K562 (cell line): ENCODE measurements at regions not wholly inside any gene's neighbourhood (a gene's known extent, or its start where the extent isn't known, plus 50 kb on each side); places are given as distances from the start of the nearest gene placed in this dataset.

Experiments
- ATAC-seq: fragments of 200-7000 bp; cut with Tn5 transposase; 3 replicates; pipeline ENCODE4 v1.9.1; 2020; ENCODE audit warnings: moderate library complexity
- BruUV-seq: library from RNA; stranded (reverse); fragments of 400-500 nt; replicated peaks from 2 replicates; lab custom pipeline; 2021; lab: Mats Ljungman, UMichigan
- CTCF ChIA-PET: fragments of 300-600 bp; formaldehyde crosslinking; extraction: SDS; loops from one replicate; lab custom pipeline; 2021; ENCODE audit warnings: low intra/inter-chr PET ratio; lab: Yijun Ruan, JAX
- POLR2A ChIA-PET: fragments of 300-600, 350-650 bp; sonication (Branson Sonifier 250); formaldehyde crosslinking; extraction: SDS; loops from one replicate; lab custom pipeline; 2021; ENCODE audit warnings: antibody characterized with exemption, inconsistent platforms; lab: Yijun Ruan, JAX
- DNase-seq, 4 experiments: peaks; one replicate each; pipeline versions ENCODE4 v3.0.0 to v3.0.0-alpha.2; 2011 to 2018; ENCODE audit warnings: low spot score in 3 of 4, mixed read lengths in 3 of 4; ENCODE audit errors: extremely low read depth in 1 of 4
- FAIRE-seq: peaks from 2 replicates; lab custom pipeline; 2011; peaks lifted over from hg19 to GRCh38; lab: Jason Lieb, UNC
- H2AFZ ChIP-seq: 2 replicates; pipeline ENCODE4 v1.6.0; 2011; ENCODE audit warnings: low read depth, low read length, control low read depth, inconsistent platforms
- H3K27ac ChIP-seq: fragments of 200-600 bp; 3 replicates; pipeline ENCODE4 v1.8.0; 2011; ENCODE audit warnings: low read depth, mild to moderate bottlenecking, control low read depth, inconsistent platforms, low read length, moderate library complexity, mixed read lengths; ENCODE audit errors: extremely low read depth
- H3K27me3 ChIP-seq, 2 experiments: fragments of 300-600 bp in 1 of 2; 2 replicates in 1 of 2; 3 replicates in 1 of 2; pipeline versions ENCODE4 v1.6.0 to v1.8.0; 2011; ENCODE audit warnings: inconsistent platforms in 2 of 2, low read length in 2 of 2, mild to moderate bottlenecking in 1 of 2, mixed read lengths in 1 of 2, moderate library complexity in 1 of 2; ENCODE audit not compliant: control insufficient read depth in 2 of 2, insufficient read depth in 2 of 2
- H3K36me3 ChIP-seq: fragments of 300-600 bp; 3 replicates; pipeline ENCODE4 v1.8.0; 2011; ENCODE audit warnings: mild to moderate bottlenecking, low read length, inconsistent platforms; ENCODE audit not compliant: control insufficient read depth, insufficient read depth
- H3K4me1 ChIP-seq, 2 experiments: fragments of 200-600 bp in 1 of 2; replicated peaks in 1 of 2; 2 replicates in 1 of 2; 3 replicates in 1 of 2; pipeline versions ENCODE4 v1.5.1 to v1.8.0; 2011; ENCODE audit warnings: inconsistent platforms in 2 of 2, low read length in 2 of 2, mild to moderate bottlenecking in 1 of 2, mixed read lengths in 1 of 2, moderate library complexity in 1 of 2; ENCODE audit not compliant: control insufficient read depth in 2 of 2, insufficient read depth in 2 of 2
- H3K4me2 ChIP-seq: 2 replicates; pipeline ENCODE4 v1.6.1; 2011; ENCODE audit warnings: low read length, control low read depth, inconsistent platforms, mixed read lengths; ENCODE audit not compliant: insufficient read depth
- H3K4me3 ChIP-seq: fragments of 200-600 bp; sonication (generic), shearing (Covaris generic); 2 replicates; pipeline ENCODE4 v1.5.1; 2016; ENCODE audit warnings: control low read depth, inconsistent platforms
- H3K79me2 ChIP-seq: fragments of 200-600 bp; 3 replicates; pipeline ENCODE4 v1.8.0; 2011; ENCODE audit warnings: low read length, inconsistent platforms; ENCODE audit not compliant: control insufficient read depth, insufficient read depth
- H3K9ac ChIP-seq, 2 experiments: 2 replicates each; pipeline versions ENCODE4 v1.6.0 to v1.6.1; 2011; ENCODE audit warnings: low read depth in 2 of 2, low read length in 2 of 2, control low read depth in 1 of 2, inconsistent platforms in 1 of 2, mild to moderate bottlenecking in 1 of 2, mixed read lengths in 1 of 2; ENCODE audit not compliant: insufficient read depth in 1 of 2
- H3K9me1 ChIP-seq: one replicate; pipeline ENCODE4 v1.6.0; 2011; ENCODE audit warnings: inconsistent platforms, mild to moderate bottlenecking, low read length, moderate library complexity; ENCODE audit not compliant: control insufficient read depth, insufficient read depth
- H3K9me3 ChIP-seq: replicated peaks from 2 replicates; pipeline ENCODE4 v1.5.1; 2011; ENCODE audit warnings: low read depth, low read length, inconsistent platforms; ENCODE audit not compliant: control insufficient read depth, insufficient read depth
- H4K20me1 ChIP-seq: replicated peaks from 2 replicates; pipeline ENCODE4 v1.6.1; 2011; ENCODE audit warnings: low read length, inconsistent platforms, mixed read lengths; ENCODE audit not compliant: control insufficient read depth, insufficient read depth
- FOSL1 ChIP-seq: fragments of 200-800 bp; sonication (Bioruptor generic); conservative IDR thresholded peaks from 2 replicates; pipeline ENCODE4 v1.6.1; 2016; ENCODE audit warnings: missing genetic modification characterization, missing compliant biosample characterization
- GTF2B ChIP-seq: IDR thresholded peaks from 2 replicates; pipeline ENCODE4 v1.6.1; 2011; ENCODE audit not compliant: insufficient read length; ENCODE audit errors: extremely low read depth
- KDM1A ChIP-seq, 2 experiments: fragments of 450-650 bp; IDR thresholded peaks; 2 replicates each; pipeline ENCODE4 v1.6.1; 2016; ENCODE audit warnings: mild to moderate bottlenecking in 2 of 2
- KLF1 ChIP-seq: fragments of 450-650 bp; IDR thresholded peaks from 2 replicates; pipeline ENCODE4 v1.6.1; 2016; ENCODE audit warnings: missing genetic modification characterization, missing compliant biosample characterization
- L3MBTL2 ChIP-seq: fragments of 450-650 bp; IDR thresholded peaks from 2 replicates; pipeline ENCODE4 v1.6.1; 2016; ENCODE audit warnings: mild to moderate bottlenecking, moderate library complexity
- NR0B1 ChIP-seq: fragments of 450-650 bp; IDR thresholded peaks from one replicate; pipeline ENCODE4 v1.6.1; 2018; ENCODE audit warnings: mild to moderate bottlenecking, moderate library complexity; ENCODE audit not compliant: partially characterized antibody
- POLR2G ChIP-seq: fragments of 200-400 bp; formaldehyde crosslinking; IDR thresholded peaks from 2 replicates; pipeline ENCODE4 v1.6.1; 2017; ENCODE audit warnings: low read depth, mild to moderate bottlenecking, antibody characterized with exemption, low read length, moderate library complexity
- ZBTB12 ChIP-seq: fragments of 250-450 bp; sonication (Bioruptor Pico); IDR thresholded peaks from 2 replicates; pipeline ENCODE4 v1.4.0; 2020
- ZBTB2 ChIP-seq: fragments of 450-650 bp; IDR thresholded peaks from 2 replicates; pipeline ENCODE4 v1.6.1; 2016; ENCODE audit warnings: antibody characterized with exemption
- ZFP36 ChIP-seq: fragments of 150-350 bp; IDR thresholded peaks from 2 replicates; pipeline ENCODE4 v1.6.1; 2018; ENCODE audit warnings: low read length, low read depth; ENCODE audit not compliant: partially characterized antibody
- ZKSCAN8 ChIP-seq: fragments of 200-800 bp; sonication (Bioruptor generic); IDR thresholded peaks from 2 replicates; pipeline ENCODE4 v1.6.1; 2016; ENCODE audit warnings: missing genetic modification characterization, missing compliant biosample characterization
- WGBS: fragments of 100-300 bp; shearing (Covaris generic); methylation state at CpG from one replicate; pipeline ENCODE4 v1.1.6; 2016; ENCODE audit warnings: low coverage, mixed read lengths; ENCODE audit not compliant: insufficient coverage; ENCODE audit errors: missing lambda C conversion rate; 5-methylcytosine and 5-hydroxymethylcytosine counted together
- in situ Hi-C: fragments of 300-500 bp; cut with MboI; formaldehyde crosslinking; loops from 4 replicates; pipeline ENCODE4 v1.15.0; 2018; ENCODE audit warnings: inconsistent platforms, mixed read lengths
- intact Hi-C: fragments of 100-400 bp; cut with micrococcal nuclease; formaldehyde crosslinking; loops from 2 replicates; pipeline ENCODE4 v1.14.2; 2022

- Histone ChIP-seq H3K4me1 (no peaks in the 10 kb centered on the region), H3K27me3 (no peaks in the 10 kb centered on the region; a peak in 1 of 5 replicates), H3K27ac (no peak overlapping the region), H3K9me1 (no peaks in the 10 kb centered on the region), H3K9me3 (no peaks in the 10 kb centered on the region), H3K79me2 (no peaks in the 10 kb centered on the region), H3K9ac (no peak overlapping the region), H4K20me1 (no peaks in the 10 kb centered on the region), H3K4me2 (no peak overlapping the region), H2AFZ (no peak overlapping the region), H3K36me3 (no peaks in the 10 kb centered on the region), H3K4me3 (no peak overlapping the region)
- intact Hi-C loops (no loop called here), in situ Hi-C loops (no loop called here)
- no TSS peak for BruUV-seq
- ChIA-PET POLR2A (no interaction called here), CTCF (no interaction called here)
- FAIRE-seq (no peak), ATAC-seq (no peak), DNase-seq (no peak)
- peak in 1 of 2 experiments; percentile 59; a peak in 1 of 4 replicates for TF ChIP-seq KDM1A (IDR thresholded peaks at IDR 0.05)
- no peak for TF ChIP-seq NR0B1
- WGBS, result 0% methylated on average over 3 of the region's 3 CpGs
These were observed 207.7 kb upstream of the ADCY1 start for GRCh38 chr7:45366475-45366874.

GRCh38 chr7:45367026-45367425, 207.1 kb upstream of the ADCY1 start:
- BruUV-seq, result no TSS peak
- H3K4me2 ChIP-seq, result no peak overlapping the region
- ChIA-PET CTCF (no interaction called here), POLR2A (no interaction called here)
- no peaks in the 10 kb centered on the region for H3K79me2 ChIP-seq
- H3K4me3 ChIP-seq, result no peak overlapping the region
- H4K20me1 ChIP-seq, result no peaks in the 10 kb centered on the region
- no peaks in the 10 kb centered on the region; a peak in 1 of 5 replicates for H3K27me3 ChIP-seq
- no peaks in the 10 kb centered on the region for H3K9me1 ChIP-seq
- H3K27ac ChIP-seq, result no peak overlapping the region
- FAIRE-seq (no peak), DNase-seq (no peak), ATAC-seq (no peak)
- WGBS, result 0% methylated on average over 5 of the region's 5 CpGs
- H3K36me3 ChIP-seq, result no peaks in the 10 kb centered on the region
- no peaks in the 10 kb centered on the region for H3K9me3 ChIP-seq
- no peaks in the 10 kb centered on the region for H3K4me1 ChIP-seq
- in situ Hi-C loops (no loop called here), intact Hi-C loops (no loop called here)
- H2AFZ ChIP-seq, result no peak overlapping the region
- H3K9ac ChIP-seq, result no peak overlapping the region
- TF ChIP-seq ZFP36 (no peak), GTF2B (no peak), FOSL1 (tag) (no peak), ZBTB2 (no peak), POLR2G (no peak), L3MBTL2 (no peak), ZBTB12 (CRISPR knock-in tag) (no peak), KLF1 (no peak), ZKSCAN8 (CRISPR knock-in tag) (no peak)
